Adrenal gland (tissue), 9 donors: ENCODE measurements at regions not wholly inside any gene's neighbourhood (a gene's known extent, or its start where the extent isn't known, plus 50 kb on each side); places are given as distances from the start of the nearest gene placed in this dataset.

ENCODE experiments used
- DNase-seq, 7 donors: peaks; one replicate each; pipeline ENCODE4 v3.0.0-alpha.2; 2019 to 2020
- H3K27ac ChIP-seq, 5 donors: fragments of 200-600 bp; sonication (generic) in 4 of 5; 1 replicate in 3 of 5; 2 replicates in 2 of 5; pipeline versions ENCODE4 v1.5.1 to v1.8.0; 2016 to 2020; ENCODE audit warnings: mild to moderate bottlenecking in 1 of 5
- H3K27me3 ChIP-seq: fragments of 200-600 bp; 2 replicates; pipeline ENCODE4 v1.8.0; 2021
- H3K36me3 ChIP-seq, 2 donors: fragments of 200-600 bp; replicated peaks in 1 of 2; 1 replicate in 1 of 2; 2 replicates in 1 of 2; pipeline versions ENCODE4 v1.5.1 to v1.8.0; 2018 to 2022
- H3K4me1 ChIP-seq, 2 donors: fragments of 200-600 bp; replicated peaks in 1 of 2; 1 replicate in 1 of 2; 2 replicates in 1 of 2; pipeline versions ENCODE4 v1.5.1 to v1.8.0; 2018 to 2021
- H3K4me3 ChIP-seq, 4 donors: fragments of 200-600 bp; sonication (generic) in 3 of 4; one replicate each; pipeline ENCODE4 v1.5.1; 2016 to 2018
- H3K9me3 ChIP-seq, 3 donors: fragments of 200-600 bp; sonication (generic) in 1 of 3; replicated peaks in 1 of 3; 1 replicate in 2 of 3; 2 replicates in 1 of 3; pipeline versions ENCODE4 v1.5.1 to v1.8.0; 2016 to 2021
- CTCF ChIP-seq, 6 experiments: fragments of 450-650 bp in 4 of 6; fragments of 200-600 bp in 2 of 6; sonication (generic) in 1 of 6; IDR thresholded peaks; 1 replicate in 5 of 6; 2 replicates in 1 of 6; pipeline versions ENCODE4 v1.5.1 to v1.8.0; 2016 to 2021; ENCODE audit warnings: antibody characterized with exemption in 6 of 6, mild to moderate bottlenecking in 2 of 6, moderate library complexity in 1 of 6
- POLR2A ChIP-seq, 2 donors: fragments of 450-650 bp; IDR thresholded peaks; one replicate each; pipeline ENCODE4 v1.6.1; 2017; ENCODE audit warnings: antibody characterized with exemption in 2 of 2, mild to moderate bottlenecking in 2 of 2, moderate library complexity in 1 of 2
- WGBS, 4 donors: extraction: QIAGEN DNeasy Blood & Tissue Kit in 2 of 4; methylation state at CpG; one replicate each; pipeline versions ENCODE4 v1.1.5 to v1.1.7; 2013 to 2017; 5-methylcytosine and 5-hydroxymethylcytosine counted together
- intact Hi-C, 2 donors: fragments of 100-400 bp; cut with DNase I; formaldehyde crosslinking; loops; one replicate each; pipeline versions ENCODE4 v1.14.1 to v1.15.0; 2022 to 2023
- donor health status: healthy with polysubstance abuse.
- donor health status: Bipolar disorder and iron deficiency.
- donor health status: DM: yes; HTN: yes; CAD: no.
- donor health status: DM: no; HTN: no; CAD: no.
- donor health status: DM: no; HTN: no; CAD: no.

DNA sequence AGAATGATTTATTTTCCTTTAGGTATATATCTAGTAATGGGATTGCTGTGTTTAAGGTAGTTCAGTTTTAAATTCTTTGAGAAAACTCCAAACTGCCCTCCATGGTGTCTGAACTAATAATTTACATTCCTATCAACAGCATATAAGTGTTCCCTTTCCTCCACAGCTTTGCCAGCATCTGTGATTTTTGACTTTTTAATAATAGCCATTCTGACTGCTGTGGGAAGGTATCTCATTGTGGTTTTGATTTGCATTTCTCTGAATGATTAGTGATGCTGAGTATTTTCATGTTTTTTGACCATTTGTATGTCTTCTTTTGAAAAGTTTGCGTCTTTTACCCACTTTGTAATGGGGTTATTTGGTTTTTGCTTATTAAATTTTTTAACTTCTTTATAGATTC lies 571.6 kb upstream of the CCDC54 start:
- Histone ChIP-seq H3K27ac (no peak overlapping the region), H3K27me3 (no peaks in the 10 kb centered on the region), H3K36me3 (no peaks in the 10 kb centered on the region), H3K9me3 (no peaks in the 10 kb centered on the region), H3K4me1 (no peaks in the 10 kb centered on the region), H3K4me3 (no peak overlapping the region)
- TF ChIP-seq POLR2A (IDR thresholded peaks at IDR 0.05) (no peak), CTCF (IDR thresholded peaks at IDR 0.05) (no peak)
- intact Hi-C loops = no loop called here
- DNase-seq = no peak
- 90 to 100% (median 93%) methylated on average over 1 of the region's 1 CpG for WGBS, 4 donors

DNA sequence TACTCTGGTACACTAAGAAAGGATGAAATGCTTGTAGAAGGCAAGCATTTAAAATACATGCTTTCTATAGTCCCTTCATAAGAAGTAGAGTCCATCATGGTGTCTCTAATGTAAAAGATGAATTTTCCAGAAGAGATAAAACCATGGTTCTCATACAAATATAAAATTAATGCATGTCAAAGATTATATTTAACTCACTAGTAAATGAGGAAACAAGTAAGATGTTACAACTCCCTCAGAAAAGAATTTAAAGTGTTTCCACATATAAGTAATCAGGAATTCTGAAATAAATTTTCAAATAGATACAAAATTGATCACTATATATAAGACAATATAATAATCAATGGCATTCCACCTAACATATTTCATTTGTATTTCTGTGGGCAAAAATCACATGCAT lies 570.3 kb upstream of the CCDC54 start:
- Histone ChIP-seq H3K27ac (no peak overlapping the region), H3K27me3 (no peaks in the 10 kb centered on the region), H3K9me3 (no peaks in the 10 kb centered on the region), H3K4me1 (no peaks in the 10 kb centered on the region), H3K4me3 (no peak overlapping the region), H3K36me3 (no peaks in the 10 kb centered on the region)
- intact Hi-C loops = no loop called here
- no peak for DNase-seq
- TF ChIP-seq CTCF (IDR thresholded peaks at IDR 0.05) (no peak), POLR2A (IDR thresholded peaks at IDR 0.05) (no peak)

GRCh38 chr3:106809041-106809440 lies 568.2 kb upstream of the CCDC54 start:
- no peak for TF ChIP-seq CTCF (IDR thresholded peaks at IDR 0.05)
- no peak for TF ChIP-seq POLR2A (IDR thresholded peaks at IDR 0.05)
- Histone ChIP-seq H3K4me3 (no peak overlapping the region), H3K27me3 (no peaks in the 10 kb centered on the region), H3K27ac (no peak overlapping the region), H3K36me3 (no peaks in the 10 kb centered on the region), H3K4me1 (no peaks in the 10 kb centered on the region), H3K9me3 (no peaks in the 10 kb centered on the region)
- intact Hi-C loops = no loop called here
- DNase-seq = no peak
- WGBS, 4 donors = 84 to 94% (median 91%) methylated on average over 3 of the region's 3 CpGs

DNA sequence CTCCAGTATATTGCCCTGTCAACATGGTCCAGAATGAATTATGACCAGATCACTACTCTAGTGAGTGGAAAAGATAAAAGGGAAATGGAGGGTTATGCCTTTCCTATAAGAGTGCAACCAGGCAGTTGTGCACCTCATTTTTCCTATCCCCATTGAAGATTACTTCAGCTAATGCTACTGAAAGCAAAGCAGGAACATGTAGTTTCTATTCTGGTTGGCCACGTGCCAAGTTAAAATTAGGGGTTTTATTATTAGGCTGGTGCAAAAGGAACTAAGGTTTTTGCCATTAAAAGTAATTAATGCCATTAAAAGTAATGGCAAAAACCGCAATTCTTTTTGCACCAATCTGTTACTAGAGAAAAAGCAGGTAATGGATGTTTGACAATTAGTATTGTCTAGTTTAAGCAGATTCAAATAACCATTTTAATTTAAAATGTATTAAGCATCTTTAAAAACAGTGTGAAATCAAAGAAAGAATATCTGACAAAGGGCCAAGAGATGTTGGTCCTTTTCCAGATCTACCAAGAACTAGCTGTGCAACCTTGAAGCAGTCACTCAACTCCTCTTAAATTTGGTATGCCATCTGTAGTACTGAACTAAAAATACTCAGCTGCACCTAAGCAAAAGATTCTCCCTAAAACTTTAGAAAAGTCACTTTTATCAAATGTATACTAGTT lies 567.5 kb upstream of the CCDC54 start:
- TF ChIP-seq POLR2A (IDR thresholded peaks at IDR 0.05) (no peak), CTCF (IDR thresholded peaks at IDR 0.05) (no peak)
- no peaks in the 10 kb centered on the region for H3K4me1 ChIP-seq
- H3K27me3 ChIP-seq = no peaks in the 10 kb centered on the region
- no peaks in the 10 kb centered on the region for H3K36me3 ChIP-seq
- no peak for DNase-seq
- intact Hi-C loops = no loop called here
- no peak overlapping the region for H3K27ac ChIP-seq
- WGBS, 4 donors = 49 to 57% (median 51%) methylated on average over 2 of the region's 2 CpGs
- H3K4me3 ChIP-seq = no peak overlapping the region
- H3K9me3 ChIP-seq = no peaks in the 10 kb centered on the region
